HG02840 (cell line): ENCODE measurements at regions not wholly inside any gene's neighbourhood (a gene's known extent, or its start where the extent isn't known, plus 50 kb on each side); places are given as distances from the start of the nearest gene placed in this dataset.
"Not testable (repeated sequence)": the region's sequence is repeated elsewhere in the genome, so short reads cannot be mapped to it uniquely, and the experiment has no call there.

Experiments
- ATAC-seq: cut with Tn5 transposase; IDR thresholded peaks from one replicate; pipeline ENCODE4 v1.9.1; 2021; ENCODE audit warnings: mild to moderate bottlenecking, moderate library complexity, moderate number of reproducible peaks; ENCODE audit not compliant: unreplicated experiment, low FRiP score

GRCh38 chr7:76927741-76928393 lies 104.3 kb downstream of the SPDYE17 start:
- ATAC-seq = not testable (repeated sequence)

DNA sequence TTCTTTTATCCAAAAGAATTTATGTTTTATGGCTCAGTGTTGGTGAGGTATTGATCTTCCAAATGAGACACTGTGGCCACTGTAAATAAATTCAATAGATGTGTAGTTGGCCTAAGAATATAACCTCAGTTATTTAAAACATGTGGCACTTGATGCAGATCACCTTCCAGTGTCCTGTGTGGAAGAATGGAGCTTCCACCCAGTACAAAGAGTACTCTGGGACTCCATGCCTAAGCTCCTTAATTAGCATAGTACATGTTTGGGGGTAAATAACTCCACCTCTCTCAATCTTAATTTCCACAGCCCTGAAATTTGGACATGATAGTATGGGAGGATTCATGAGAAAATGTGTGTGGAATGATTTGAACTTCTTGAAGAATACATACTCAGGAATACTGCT lies 105.7 kb downstream of the SPDYE17 start:
- ATAC-seq = not testable (repeated sequence)

GRCh38 chr7:76924756-76925155 lies 107.4 kb downstream of the SPDYE17 start:
- ATAC-seq = not testable (repeated sequence)

DNA sequence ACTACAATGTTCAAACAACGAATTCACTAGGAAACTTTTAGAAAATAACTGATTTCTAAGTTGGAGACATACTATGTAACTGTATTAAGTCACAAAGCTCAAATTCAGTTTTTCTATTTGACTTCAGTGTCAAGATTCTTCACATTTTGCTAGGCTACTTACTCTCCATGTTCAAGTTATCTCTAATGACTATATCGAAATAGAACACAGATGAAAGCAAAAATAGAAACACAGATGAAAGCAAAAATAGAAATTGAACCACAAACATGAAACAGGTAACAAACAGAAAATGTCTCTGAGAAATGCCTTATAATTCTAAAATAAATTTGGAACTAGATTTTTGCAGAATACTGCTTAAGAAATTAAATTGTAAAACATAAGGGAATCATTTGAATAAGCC lies 113.5 kb downstream of the SPDYE17 start:
- ATAC-seq = not testable (repeated sequence)

DNA sequence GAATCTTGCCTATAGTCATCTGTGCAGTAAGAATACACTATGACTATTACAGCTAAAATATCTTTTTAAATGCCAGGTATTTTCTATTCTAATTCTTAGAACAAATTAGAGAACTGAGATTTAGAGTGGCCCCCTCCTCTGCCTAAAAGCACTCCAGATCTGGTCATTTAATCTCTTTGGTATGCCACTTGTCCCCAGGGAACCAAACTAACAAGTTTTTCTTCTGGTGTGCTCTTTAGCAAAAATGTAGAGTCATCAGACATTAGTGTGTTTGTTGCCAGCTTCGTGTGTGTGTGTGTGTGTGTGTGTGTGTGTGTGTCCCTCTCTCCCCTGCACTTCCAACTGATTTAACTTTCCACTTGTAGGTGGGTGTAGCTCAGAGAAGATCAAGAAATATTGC lies 117.8 kb downstream of the SPDYE17 start:
- ATAC-seq = not testable (repeated sequence)

GRCh38 chr7:76912011-76912814 lies 119.9 kb downstream of the SPDYE17 start:
- not testable (repeated sequence) for ATAC-seq

DNA sequence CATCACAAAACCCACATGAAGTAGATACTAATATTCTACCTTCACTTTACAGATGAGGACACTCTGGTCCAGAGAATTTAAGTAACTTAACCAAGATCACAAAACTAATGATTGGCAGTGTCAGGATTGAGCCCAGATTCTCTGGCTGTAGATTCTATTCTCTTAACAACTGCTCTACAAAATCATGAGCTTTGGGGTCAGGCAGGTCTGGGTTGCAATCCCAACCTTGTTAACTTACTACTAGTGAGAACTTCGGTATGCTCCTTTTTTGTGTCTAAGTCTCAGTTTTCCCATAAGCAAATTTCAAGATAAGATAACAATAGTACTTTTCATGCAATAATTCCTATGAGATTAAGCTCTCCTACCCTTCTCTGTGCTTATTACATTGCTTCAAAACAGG lies 127.5 kb downstream of the SPDYE17 start:
- ATAC-seq = not testable (repeated sequence)

DNA sequence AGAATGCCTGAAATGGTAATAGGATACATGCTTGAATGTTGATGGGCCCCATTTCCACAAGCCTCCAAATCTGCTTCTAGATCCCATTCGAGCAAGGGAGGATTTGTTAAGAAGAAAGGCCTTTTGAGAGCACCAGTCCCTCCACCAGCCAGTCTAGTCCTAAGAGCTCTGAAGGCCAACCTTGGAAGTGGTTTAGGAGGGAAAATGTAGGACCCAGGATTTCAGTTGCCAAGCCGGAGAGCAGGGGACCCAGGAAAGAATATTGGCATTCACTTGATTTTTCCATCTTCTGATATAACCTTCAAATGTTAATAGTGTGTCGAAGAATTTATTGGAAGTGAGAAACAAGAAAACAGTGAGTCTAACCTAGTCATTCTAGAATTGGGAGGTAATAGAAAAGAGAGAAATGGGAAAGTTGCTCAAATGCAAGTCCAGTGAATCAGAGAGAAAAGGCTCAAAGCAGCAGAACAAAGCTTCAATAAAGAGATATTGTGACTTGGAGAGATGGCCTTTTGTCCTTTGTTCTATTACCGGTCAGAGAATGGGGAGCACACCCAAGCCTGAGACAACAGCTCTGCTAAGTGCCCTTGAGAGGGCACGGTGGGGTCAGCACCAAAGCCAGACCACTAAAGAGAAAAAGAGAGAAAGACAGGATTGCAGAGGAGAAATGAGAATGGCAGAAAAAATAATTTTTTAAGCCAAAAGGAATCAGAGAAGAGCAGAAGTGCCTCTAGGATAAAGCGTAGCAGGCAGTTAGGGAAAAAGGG lies 130.0 kb downstream of the SPDYE17 start:
- not testable (repeated sequence) for ATAC-seq

DNA sequence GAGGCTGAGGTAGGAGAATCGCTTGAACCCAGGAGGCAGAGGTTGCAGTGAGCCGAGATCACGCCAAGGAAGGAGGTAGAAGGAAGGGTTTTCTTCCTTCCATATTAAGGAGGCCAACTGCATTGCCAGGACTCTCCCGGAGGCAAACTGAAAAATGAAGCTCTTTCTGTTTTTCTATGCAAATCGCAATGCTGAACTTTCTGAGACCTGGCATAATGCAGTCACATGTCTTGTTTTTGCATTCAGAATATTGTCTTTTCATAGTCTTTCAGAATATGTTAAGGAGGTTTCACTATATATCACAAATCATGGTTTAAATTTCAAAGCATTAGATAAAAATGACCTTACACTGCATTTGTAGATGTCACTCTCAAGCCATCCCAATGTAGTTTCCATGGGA lies 133.4 kb downstream of the SPDYE17 start:
- not testable (repeated sequence) for ATAC-seq

DNA sequence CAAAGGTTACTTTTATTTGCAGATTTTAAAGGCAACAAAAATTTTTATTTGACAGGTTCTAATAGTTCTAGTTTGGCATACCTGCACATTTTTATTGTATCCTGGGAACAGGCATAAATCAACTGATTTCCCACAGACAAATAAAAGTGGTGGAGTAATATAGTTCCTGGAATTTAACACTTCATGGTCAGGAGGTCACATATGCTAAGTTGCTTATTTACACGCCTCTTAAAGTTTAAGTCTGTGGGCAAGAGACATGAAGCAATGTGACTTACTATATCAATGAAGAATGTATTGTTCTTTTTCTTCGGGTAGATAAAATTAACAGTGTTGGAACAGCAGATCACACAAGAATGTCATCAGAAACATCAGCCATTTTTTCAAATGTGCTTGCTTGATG lies 135.2 kb downstream of the SPDYE17 start:
- ATAC-seq = not testable (repeated sequence)

- ATAC-seq = not testable (repeated sequence)
Observed at GRCh38 chr7:76895696-76896095, 136.5 kb downstream of the SPDYE17 start.

- ATAC-seq = not testable (repeated sequence)
Observed at GRCh38 chr7:76891771-76892170, 140.4 kb downstream of the SPDYE17 start.

- not testable (repeated sequence) for ATAC-seq
Observed at GRCh38 chr7:76879733-76880288, 152.3 kb downstream of the SPDYE17 start.

GRCh38 chr7:76875760-76876159 lies 156.4 kb downstream of the SPDYE17 start:
- ATAC-seq = not testable (repeated sequence)

DNA sequence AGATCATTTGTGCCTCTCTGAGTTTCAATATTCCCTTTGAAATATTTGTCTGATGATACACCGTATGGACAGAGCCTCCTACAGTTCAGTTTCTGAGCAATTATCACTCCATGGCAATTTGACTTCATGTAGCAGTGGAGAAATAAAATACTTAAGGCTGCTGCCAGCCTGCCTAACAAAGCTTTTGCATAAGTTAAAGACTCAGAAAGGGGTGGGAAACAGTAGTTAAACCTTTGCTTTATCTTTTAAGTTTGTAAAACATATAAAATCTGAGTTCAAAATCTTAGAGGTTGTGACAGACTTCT lies 161.7 kb downstream of the SPDYE17 start:
- ATAC-seq = not testable (repeated sequence)

DNA sequence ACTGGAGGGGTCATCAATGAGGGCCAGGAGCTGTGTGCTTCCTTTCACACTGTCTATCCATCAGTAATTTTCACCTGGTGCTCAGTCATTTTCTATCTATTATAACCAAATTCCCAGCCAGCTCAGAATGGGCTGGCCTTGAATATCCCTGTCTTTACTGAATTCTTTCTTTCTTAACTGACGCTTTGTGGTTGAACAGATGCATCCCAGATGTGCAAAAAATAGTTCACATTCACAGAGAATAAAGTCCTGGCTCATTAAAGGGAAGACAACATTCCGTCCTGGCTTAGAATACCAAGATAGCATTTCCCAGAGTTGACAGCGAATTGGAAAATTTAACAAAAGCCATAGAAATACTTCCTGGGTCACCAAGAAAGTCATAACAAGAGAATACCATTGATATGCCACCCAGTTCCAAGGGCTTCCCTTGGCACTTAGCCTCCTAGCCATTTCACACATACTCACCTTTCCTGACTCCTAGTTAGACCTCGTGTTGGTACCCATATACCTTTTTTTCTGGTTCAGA lies 164.7 kb downstream of the SPDYE17 start:
- ATAC-seq = not testable (repeated sequence)

GRCh38 chr7:76863150-76863773 lies 168.9 kb downstream of the SPDYE17 start:
- ATAC-seq = not testable (repeated sequence)

GRCh38 chr7:76862241-76862640 lies 169.9 kb downstream of the SPDYE17 start:
- not testable (repeated sequence) for ATAC-seq

DNA sequence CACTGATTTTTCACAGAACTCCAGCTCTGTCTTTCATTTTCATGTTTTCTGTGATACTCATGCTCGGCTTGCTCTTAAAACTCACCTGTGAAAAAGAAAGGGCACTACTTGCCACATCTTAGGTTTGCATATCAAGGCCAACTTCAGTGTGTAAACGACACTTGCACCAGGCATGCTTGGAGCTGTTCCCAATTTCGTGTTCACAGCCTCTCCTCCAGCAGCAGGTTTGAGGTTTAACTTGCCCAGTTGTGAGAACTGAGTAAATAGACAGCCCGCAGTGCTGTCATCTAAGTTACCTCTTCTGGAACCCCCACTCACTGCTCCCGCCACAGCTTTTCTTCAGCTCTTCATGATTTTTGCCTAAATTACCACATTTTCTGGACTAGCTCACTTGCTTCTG lies 172.2 kb downstream of the SPDYE17 start:
- ATAC-seq = not testable (repeated sequence)

DNA sequence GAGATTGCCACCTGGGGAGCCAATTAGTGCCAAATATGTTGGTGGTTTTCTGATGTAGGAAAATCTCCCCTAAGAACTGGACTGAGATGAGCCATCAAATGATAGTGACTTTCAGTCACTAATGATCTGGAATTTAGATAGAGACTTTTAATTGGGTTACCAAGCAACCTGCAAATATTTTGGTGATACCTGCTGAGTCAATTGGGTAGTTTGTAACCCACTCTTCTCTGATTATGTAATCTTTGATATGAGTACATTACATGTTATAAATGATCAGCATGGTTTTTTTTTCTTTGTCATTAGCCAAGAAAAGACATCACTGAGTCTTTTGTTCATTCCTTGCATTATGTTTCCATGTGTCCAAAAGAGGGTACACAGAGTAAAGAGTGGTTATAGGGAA lies 177.5 kb downstream of the SPDYE17 start:
- not testable (repeated sequence) for ATAC-seq
